Inferior parietal cortex (tissue), 1 donor: ENCODE measurements at regions not wholly inside any gene's neighbourhood (a gene's known extent, or its start where the extent isn't known, plus 50 kb on each side); places are given as distances from the start of the nearest gene placed in this dataset.
"Not testable (repeated sequence)": the region's sequence is repeated elsewhere in the genome, so short reads cannot be mapped to it uniquely, and the experiment has no call there.

Source experiments
- DNase-seq: peaks from one replicate; pipeline ENCODE4 v3.0.0-alpha.2; 2016; ENCODE audit errors: extremely low spot score

GRCh38 chr2:60356346-60356745, 197.1 kb downstream of the BCL11A start:
- DNase-seq = no peak

- DNase-seq = no peak
These were observed 197.6 kb downstream of the BCL11A start for GRCh38 chr2:60355849-60356261.

GRCh38 chr2:60354713-60355112, 198.7 kb downstream of the BCL11A start:
- no peak for DNase-seq

- DNase-seq = no peak
These were observed 199.6 kb downstream of the BCL11A start for GRCh38 chr2:60353863-60354262.

GRCh38 chr2:60353406-60353800, 200.1 kb downstream of the BCL11A start:
- no peak for DNase-seq

GRCh38 chr2:60352491-60353405, 200.7 kb downstream of the BCL11A start:
- DNase-seq = no peak

GRCh38 chr2:60351802-60352201, 201.7 kb downstream of the BCL11A start:
- DNase-seq = no peak

GRCh38 chr2:60351321-60351720, 202.1 kb downstream of the BCL11A start:
- no peak for DNase-seq

- DNase-seq = no peak
These were observed 202.7 kb downstream of the BCL11A start for GRCh38 chr2:60350791-60351190.

- DNase-seq = no peak
These were observed 205.7 kb downstream of the BCL11A start for GRCh38 chr2:60347781-60348180.

GRCh38 chr2:60342491-60342890, 211.0 kb downstream of the BCL11A start:
- not testable (repeated sequence) for DNase-seq

- no peak for DNase-seq
These were observed 212.3 kb downstream of the BCL11A start for GRCh38 chr2:60341151-60341550.

GRCh38 chr2:60339286-60339685, 214.2 kb downstream of the BCL11A start:
- no peak for DNase-seq

GRCh38 chr2:60337142-60337497, 216.3 kb downstream of the BCL11A start:
- DNase-seq = no peak

- no peak for DNase-seq
These were observed 216.9 kb downstream of the BCL11A start for GRCh38 chr2:60336442-60337141.

GRCh38 chr2:60335533-60336237, 217.8 kb downstream of the BCL11A start:
- DNase-seq = peak; percentile 6

- no peak for DNase-seq
These were observed 218.8 kb downstream of the BCL11A start for GRCh38 chr2:60334610-60335009.

- DNase-seq = no peak
These were observed 220.2 kb downstream of the BCL11A start for GRCh38 chr2:60333264-60333663.

GRCh38 chr2:60331115-60331809, 222.2 kb downstream of the BCL11A start:
- no peak for DNase-seq

- DNase-seq = no peak
These were observed 224.2 kb downstream of the BCL11A start for GRCh38 chr2:60329225-60329624.

- DNase-seq = no peak
These were observed 228.9 kb downstream of the BCL11A start for GRCh38 chr2:60324536-60324935.

GRCh38 chr2:60321816-60322215, 231.6 kb downstream of the BCL11A start:
- DNase-seq = no peak
